Neural cell (in vitro differentiated cells): ENCODE measurements at regions not wholly inside any gene's neighbourhood (a gene's known extent, or its start where the extent isn't known, plus 50 kb on each side); places are given as distances from the start of the nearest gene placed in this dataset.

ENCODE experiments used
- H2AFZ ChIP-seq: fragments of 200-600, 300-800 bp; sonication (generic), shearing (Covaris generic); 2 replicates; pipeline ENCODE4 v1.6.0; 2014; ENCODE audit warnings: low read depth, mild to moderate bottlenecking, antibody characterized with exemption, low read length, moderate library complexity
- H3F3A ChIP-seq: fragments of 200-600 bp; shearing (Covaris generic); 2 replicates; pipeline ENCODE4 v1.6.1; 2016; ENCODE audit warnings: mild to moderate bottlenecking, moderate library complexity, mixed read lengths, antibody characterized with exemption, low read length; ENCODE audit not compliant: insufficient read depth, poor library complexity, severe bottlenecking
- H3K27ac ChIP-seq: fragments of 200-600, 300-800 bp; sonication (generic), shearing (Covaris generic); 2 replicates; pipeline ENCODE4 v1.5.1; 2014; ENCODE audit warnings: mild to moderate bottlenecking, low read length, moderate library complexity
- H3K27me3 ChIP-seq: fragments of 300-800, 200-600 bp; sonication (generic), shearing (Covaris generic); 2 replicates; pipeline ENCODE4 v1.6.0; 2014; ENCODE audit warnings: mild to moderate bottlenecking, low read depth, low read length, moderate library complexity; ENCODE audit not compliant: insufficient read depth
- H3K36me3 ChIP-seq: fragments of 300-800, 200-600 bp; sonication (generic), shearing (Covaris generic); 2 replicates; pipeline ENCODE4 v1.5.1; 2014; ENCODE audit warnings: mild to moderate bottlenecking, antibody characterized with exemption, low read length, moderate library complexity; ENCODE audit not compliant: insufficient read depth
- H3K4me2 ChIP-seq: fragments of 300-800, 200-600 bp; sonication (generic), shearing (Covaris generic); 2 replicates; pipeline ENCODE4 v1.6.0; 2014; ENCODE audit warnings: mild to moderate bottlenecking, low read length
- H3K4me3 ChIP-seq: fragments of 300-800, 200-600 bp; sonication (generic), shearing (Covaris generic); 2 replicates; pipeline ENCODE4 v1.5.1; 2014; ENCODE audit warnings: mild to moderate bottlenecking, low read length, moderate library complexity
- H3K79me2 ChIP-seq: fragments of 200-600 bp; shearing (Covaris generic); replicated peaks from 2 replicates; pipeline ENCODE4 v1.6.0; 2014; ENCODE audit warnings: mild to moderate bottlenecking, low read length, moderate library complexity; ENCODE audit not compliant: insufficient read depth
- H3K9ac ChIP-seq: fragments of 300-800, 200-600 bp; sonication (generic), shearing (Covaris generic); 2 replicates; pipeline ENCODE4 v1.6.1; 2016; ENCODE audit warnings: mild to moderate bottlenecking, low read length, mixed read lengths
- H3K9me2 ChIP-seq: fragments of 200-600 bp; shearing (Covaris generic); 2 replicates; pipeline ENCODE4 v1.6.1; 2016; ENCODE audit warnings: mild to moderate bottlenecking, low read length, mixed read lengths; ENCODE audit not compliant: insufficient read depth
- H3K9me3 ChIP-seq: fragments of 200-600, 300-800 bp; sonication (generic), shearing (Covaris generic); 2 replicates; pipeline ENCODE4 v1.6.1; 2016; ENCODE audit warnings: mild to moderate bottlenecking, mixed run types, low read length, moderate library complexity, mixed read lengths
- H4K20me1 ChIP-seq: fragments of 200-600 bp; shearing (Covaris generic); 2 replicates; pipeline ENCODE4 v1.6.1; 2016; ENCODE audit warnings: mild to moderate bottlenecking, mixed run types; ENCODE audit not compliant: insufficient read depth
- CTCF ChIP-seq: fragments of 450-650 bp; IDR thresholded peaks from 2 replicates; pipeline ENCODE4 v1.5.1; 2014; ENCODE audit warnings: antibody characterized with exemption, mild to moderate bottlenecking, moderate library complexity; ENCODE audit not compliant: poor library complexity, severe bottlenecking
- EP300 ChIP-seq: fragments of 450-650 bp; conservative IDR thresholded peaks from 2 replicates; pipeline ENCODE4 v1.6.1; 2014; ENCODE audit warnings: antibody characterized with exemption, mild to moderate bottlenecking, moderate library complexity; ENCODE audit not compliant: poor library complexity, severe bottlenecking
- EZH2 ChIP-seq: fragments of 200-600, 300-800 bp; shearing (Covaris generic), sonication (generic); IDR thresholded peaks from 2 replicates; pipeline ENCODE4 v1.6.1; 2014; ENCODE audit warnings: antibody characterized with exemption, low read length, borderline replicate concordance, mild to moderate bottlenecking; ENCODE audit not compliant: insufficient read depth, poor library complexity, severe bottlenecking
- MXI1 ChIP-seq: fragments of 450-650 bp; conservative IDR thresholded peaks from 2 replicates; pipeline ENCODE4 v1.6.1; 2014; ENCODE audit warnings: antibody characterized with exemption, mild to moderate bottlenecking; ENCODE audit not compliant: poor library complexity, severe bottlenecking
- POLR2AphosphoS5 ChIP-seq: IDR thresholded peaks from 2 replicates; pipeline ENCODE4 v1.6.1; 2012
- RAD21 ChIP-seq: fragments of 450-650 bp; conservative IDR thresholded peaks from 2 replicates; pipeline ENCODE4 v1.6.1; 2014; ENCODE audit warnings: antibody characterized with exemption, mild to moderate bottlenecking, moderate library complexity
- SMC3 ChIP-seq: fragments of 450-650 bp; conservative IDR thresholded peaks from 2 replicates; pipeline ENCODE4 v1.6.1; 2014; ENCODE audit warnings: antibody characterized with exemption, mild to moderate bottlenecking, moderate library complexity; ENCODE audit not compliant: poor library complexity
- TAF1 ChIP-seq: IDR thresholded peaks from 2 replicates; pipeline ENCODE4 v1.6.1; 2012; ENCODE audit warnings: low read depth
- TF ChIP-seq, protein P1 (sequence below): IDR thresholded peaks from 2 replicates; pipeline ENCODE4 v1.6.1; 2012; ENCODE audit warnings: borderline replicate concordance

DNA sequence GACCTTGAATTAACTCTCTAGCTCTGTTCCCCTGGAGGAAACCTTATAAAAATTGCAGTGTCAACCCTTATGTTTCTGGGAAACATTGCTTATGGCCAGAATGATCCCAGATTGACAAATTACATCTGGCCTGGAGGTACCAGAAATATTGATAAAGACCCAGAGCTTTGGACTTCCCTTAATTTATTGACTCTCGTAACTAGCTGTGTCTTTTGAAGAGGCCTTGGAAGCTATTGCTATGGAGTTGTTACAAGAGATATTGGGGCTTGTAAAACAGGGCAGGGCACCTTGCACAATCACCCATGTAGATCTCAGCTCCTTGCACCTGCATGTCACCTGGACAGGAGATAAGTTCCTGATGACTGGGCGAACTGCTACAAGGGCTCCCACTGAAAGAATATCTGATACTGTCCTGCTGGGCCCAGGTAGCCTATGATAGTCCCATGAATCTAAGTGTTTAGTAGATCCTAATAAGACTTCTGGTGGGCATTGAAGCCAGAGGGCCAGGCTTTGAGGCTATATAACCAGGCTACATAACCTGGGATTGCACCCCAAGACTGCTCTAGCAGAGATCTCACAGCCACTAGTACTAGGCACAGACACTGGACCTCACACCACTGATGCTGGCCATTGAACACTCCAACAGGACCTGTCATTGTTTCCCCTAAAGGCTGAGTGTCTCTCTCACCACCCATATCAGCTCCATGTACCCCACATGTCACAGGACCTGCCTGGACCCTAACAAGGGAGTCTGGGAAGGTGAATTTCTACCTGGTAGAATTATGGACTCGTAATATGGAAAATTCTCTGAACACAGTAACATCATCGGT, 135.7 kb upstream of the PWP1 start:
- TF ChIP-seq EP300: no peak
- Histone ChIP-seq H3F3A (no peaks in the 10 kb centered on the region), H3K9ac (no peak overlapping the region), H3K27ac (no peak overlapping the region), H3K4me3 (no peak overlapping the region), H3K4me2 (no peak overlapping the region), H4K20me1 (no peaks in the 10 kb centered on the region), H3K79me2 (no peaks in the 10 kb centered on the region), H3K9me3 (no peaks in the 10 kb centered on the region), H3K9me2 (no peaks in the 10 kb centered on the region), H3K27me3 (no peaks in the 10 kb centered on the region), H3K36me3 (no peaks in the 10 kb centered on the region), H2AFZ (no peak overlapping the region)

DNA sequence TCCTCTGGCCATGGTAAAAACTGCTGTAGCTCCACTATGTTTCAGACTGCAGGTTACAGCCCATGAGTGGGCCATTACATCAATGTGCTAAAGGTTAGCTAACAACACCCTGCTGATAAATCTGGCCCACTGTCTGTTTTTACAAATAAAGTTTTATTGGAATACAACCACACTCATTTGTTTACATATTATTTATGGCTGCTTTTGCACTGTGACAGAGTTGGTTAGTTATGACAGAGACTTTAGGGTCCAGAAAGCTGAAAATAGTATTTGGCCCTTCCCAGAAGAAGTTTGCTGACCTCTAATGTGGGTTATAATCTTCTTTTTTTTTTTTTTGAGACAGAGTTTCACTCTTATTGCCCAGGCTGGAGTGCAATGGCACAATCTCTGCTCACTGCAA, 134.2 kb upstream of the PWP1 start:
- TF ChIP-seq EP300 (no peak), EZH2 (no peak), SMC3 (no peak), TAF1 (no peak), POLR2AphosphoS5 (no peak), RAD21 (no peak), CTCF (no peak), MXI1 (no peak)
- TF ChIP-seq, protein P1, sequence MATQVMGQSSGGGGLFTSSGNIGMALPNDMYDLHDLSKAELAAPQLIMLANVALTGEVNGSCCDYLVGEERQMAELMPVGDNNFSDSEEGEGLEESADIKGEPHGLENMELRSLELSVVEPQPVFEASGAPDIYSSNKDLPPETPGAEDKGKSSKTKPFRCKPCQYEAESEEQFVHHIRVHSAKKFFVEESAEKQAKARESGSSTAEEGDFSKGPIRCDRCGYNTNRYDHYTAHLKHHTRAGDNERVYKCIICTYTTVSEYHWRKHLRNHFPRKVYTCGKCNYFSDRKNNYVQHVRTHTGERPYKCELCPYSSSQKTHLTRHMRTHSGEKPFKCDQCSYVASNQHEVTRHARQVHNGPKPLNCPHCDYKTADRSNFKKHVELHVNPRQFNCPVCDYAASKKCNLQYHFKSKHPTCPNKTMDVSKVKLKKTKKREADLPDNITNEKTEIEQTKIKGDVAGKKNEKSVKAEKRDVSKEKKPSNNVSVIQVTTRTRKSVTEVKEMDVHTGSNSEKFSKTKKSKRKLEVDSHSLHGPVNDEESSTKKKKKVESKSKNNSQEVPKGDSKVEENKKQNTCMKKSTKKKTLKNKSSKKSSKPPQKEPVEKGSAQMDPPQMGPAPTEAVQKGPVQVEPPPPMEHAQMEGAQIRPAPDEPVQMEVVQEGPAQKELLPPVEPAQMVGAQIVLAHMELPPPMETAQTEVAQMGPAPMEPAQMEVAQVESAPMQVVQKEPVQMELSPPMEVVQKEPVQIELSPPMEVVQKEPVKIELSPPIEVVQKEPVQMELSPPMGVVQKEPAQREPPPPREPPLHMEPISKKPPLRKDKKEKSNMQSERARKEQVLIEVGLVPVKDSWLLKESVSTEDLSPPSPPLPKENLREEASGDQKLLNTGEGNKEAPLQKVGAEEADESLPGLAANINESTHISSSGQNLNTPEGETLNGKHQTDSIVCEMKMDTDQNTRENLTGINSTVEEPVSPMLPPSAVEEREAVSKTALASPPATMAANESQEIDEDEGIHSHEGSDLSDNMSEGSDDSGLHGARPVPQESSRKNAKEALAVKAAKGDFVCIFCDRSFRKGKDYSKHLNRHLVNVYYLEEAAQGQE: no peak
- H3K4me3 ChIP-seq: no peak overlapping the region

DNA sequence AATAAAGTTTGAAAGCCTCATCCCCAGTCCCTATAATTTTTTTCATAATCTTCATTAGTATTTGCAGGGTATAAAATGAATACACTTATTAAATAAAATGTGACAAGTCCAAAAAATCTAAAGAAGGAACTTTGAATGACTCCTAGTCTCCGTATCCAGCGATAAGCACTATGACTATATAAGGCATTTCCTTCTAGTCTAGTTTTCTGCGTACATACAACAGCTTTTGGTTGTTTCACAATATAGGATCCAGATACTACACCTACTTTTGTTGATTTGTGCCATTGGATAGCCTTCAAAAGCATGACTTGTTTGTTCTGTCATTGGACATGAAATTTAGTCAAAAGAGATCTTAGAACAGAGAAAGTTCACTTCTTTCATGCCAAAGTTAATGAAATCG, 133.3 kb upstream of the PWP1 start:
- Histone ChIP-seq H3K9ac (no peak overlapping the region), H3K9me2 (no peaks in the 10 kb centered on the region), H3K4me3 (no peak overlapping the region), H4K20me1 (no peaks in the 10 kb centered on the region), H3K36me3 (no peaks in the 10 kb centered on the region), H3K9me3 (no peaks in the 10 kb centered on the region), H2AFZ (no peak overlapping the region), H3F3A (no peaks in the 10 kb centered on the region), H3K27me3 (no peaks in the 10 kb centered on the region), H3K4me2 (no peak overlapping the region), H3K27ac (no peak overlapping the region), H3K79me2 (no peaks in the 10 kb centered on the region)
- no peak for TF ChIP-seq CTCF
- TF ChIP-seq MXI1: no peak
- no peak for TF ChIP-seq EZH2

More for the DNA sequence above, 134.2 kb upstream of the PWP1 start:
- Histone ChIP-seq H3F3A (no peaks in the 10 kb centered on the region), H4K20me1 (no peaks in the 10 kb centered on the region), H3K79me2 (no peaks in the 10 kb centered on the region), H3K4me2 (no peak overlapping the region), H2AFZ (no peak overlapping the region), H3K27ac (no peak overlapping the region), H3K9ac (no peak overlapping the region), H3K9me3 (no peaks in the 10 kb centered on the region), H3K9me2 (no peaks in the 10 kb centered on the region), H3K27me3 (no peaks in the 10 kb centered on the region), H3K36me3 (no peaks in the 10 kb centered on the region)
